ENCODE measurements at regions not wholly inside any gene's neighbourhood (a gene's known extent, or its start where the extent isn't known, plus 50 kb on each side); places are given as distances from the start of the nearest gene placed in this dataset.

GRCh38 chr19:34600366-34600765, 76.6 kb downstream of the SCGB2B2 start:
- TF ChIP-seq KDM1A (IDR thresholded peaks at IDR 0.05; ENCODE audit: low read depth) = no peak
- TF ChIP-seq POLR2A (IDR thresholded peaks at IDR 0.05; ENCODE audit: low read length) = no peak
- no peak for TF ChIP-seq REST (IDR thresholded peaks at IDR 0.05)
- TF ChIP-seq, protein P1, sequence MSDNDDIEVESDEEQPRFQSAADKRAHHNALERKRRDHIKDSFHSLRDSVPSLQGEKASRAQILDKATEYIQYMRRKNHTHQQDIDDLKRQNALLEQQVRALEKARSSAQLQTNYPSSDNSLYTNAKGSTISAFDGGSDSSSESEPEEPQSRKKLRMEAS (IDR thresholded peaks at IDR 0.05) = no peak
- no peak for TF ChIP-seq RAD21 (conservative IDR thresholded peaks at IDR 0.05 in 1 of 2, IDR thresholded peaks at IDR 0.05 in 1 of 2)
- no peak for TF ChIP-seq SMC3 (IDR thresholded peaks at IDR 0.05)
- TF ChIP-seq RFX5 (IDR thresholded peaks at IDR 0.05) = no peak
- TF ChIP-seq TP53 (CRISPR knock-in tag; IDR thresholded peaks at IDR 0.05) = no peak
- TF ChIP-seq CEBPB (IDR thresholded peaks at IDR 0.05) = no peak

All from A549 (cell line).